Lower leg skin (tissue), 3 donors: ENCODE measurements at regions not wholly inside any gene's neighbourhood (a gene's known extent, or its start where the extent isn't known, plus 50 kb on each side); places are given as distances from the start of the nearest gene placed in this dataset.

ENCODE experiments used
- CTCF ChIP-seq, 3 donors: fragments of 450-650 bp; IDR thresholded peaks; one replicate each; pipeline ENCODE4 v1.5.1; 2016; ENCODE audit warnings: antibody characterized with exemption in 3 of 3, mild to moderate bottlenecking in 3 of 3, moderate library complexity in 2 of 3
- POLR2A ChIP-seq, 2 donors: fragments of 450-650 bp; IDR thresholded peaks; one replicate each; pipeline ENCODE4 v1.6.1; 2016 to 2017; ENCODE audit warnings: antibody characterized with exemption in 2 of 2, mild to moderate bottlenecking in 1 of 2, moderate library complexity in 1 of 2

- TF ChIP-seq POLR2A (IDR thresholded peaks at IDR 0.05), result no peak
- TF ChIP-seq CTCF (IDR thresholded peaks at IDR 0.05), result no peak
Measured at GRCh38 chr19:28603453-28603852, 609.5 kb downstream of the UQCRFS1 start.
